Hepatocyte (in vitro differentiated cells): ENCODE measurements at regions not wholly inside any gene's neighbourhood (a gene's known extent, or its start where the extent isn't known, plus 50 kb on each side); places are given as distances from the start of the nearest gene placed in this dataset.

Source experiments
- DNase-seq: peaks from one replicate; pipeline ENCODE4 v3.0.0-alpha.2; 2016; ENCODE audit warnings: low spot score
- H2AFZ ChIP-seq: fragments of 200-600 bp; sonication (generic); 2 replicates; pipeline ENCODE4 v1.6.0; 2016; ENCODE audit warnings: antibody characterized with exemption, mild to moderate bottlenecking
- H3K27ac ChIP-seq: fragments of 200-600 bp; sonication (generic); 2 replicates; pipeline ENCODE4 v1.5.1; 2016; ENCODE audit warnings: mild to moderate bottlenecking
- H3K27me3 ChIP-seq: fragments of 200-600 bp; sonication (generic); 2 replicates; pipeline ENCODE4 v1.6.1; 2016
- H3K36me3 ChIP-seq: fragments of 200-600 bp; sonication (generic); replicated peaks from 2 replicates; pipeline ENCODE4 v1.5.1; 2016; ENCODE audit warnings: low read depth; ENCODE audit not compliant: insufficient read depth
- H3K4me1 ChIP-seq: fragments of 200-600 bp; sonication (generic); 2 replicates; pipeline ENCODE4 v1.5.1; 2016; ENCODE audit warnings: mild to moderate bottlenecking, moderate library complexity; ENCODE audit not compliant: insufficient read depth
- H3K4me2 ChIP-seq: fragments of 200-600 bp; sonication (generic); 2 replicates; pipeline ENCODE4 v1.6.0; 2016
- H3K4me3 ChIP-seq: fragments of 200-600 bp; sonication (generic); 2 replicates; pipeline ENCODE4 v1.5.1; 2016; ENCODE audit warnings: mild to moderate bottlenecking
- H3K79me2 ChIP-seq: fragments of 200-600 bp; sonication (generic); 2 replicates; pipeline ENCODE4 v1.6.0; 2017; ENCODE audit warnings: mild to moderate bottlenecking
- H3K9me2 ChIP-seq: fragments of 200-600 bp; sonication (generic); replicated peaks from 2 replicates; pipeline ENCODE4 v1.6.0; 2017; ENCODE audit warnings: mild to moderate bottlenecking; ENCODE audit not compliant: insufficient read depth
- H3K9me3 ChIP-seq: fragments of 200-600 bp; sonication (generic); 2 replicates; pipeline ENCODE4 v1.5.1; 2016; ENCODE audit warnings: low read depth, mild to moderate bottlenecking
- H4K20me1 ChIP-seq: fragments of 200-600 bp; sonication (generic); 2 replicates; pipeline ENCODE4 v1.6.0; 2016; ENCODE audit warnings: mild to moderate bottlenecking; ENCODE audit not compliant: insufficient read depth, poor library complexity, severe bottlenecking
- CTCF ChIP-seq: fragments of 200-600 bp; sonication (generic); IDR thresholded peaks from 2 replicates; pipeline ENCODE4 v1.5.1; 2016; ENCODE audit warnings: antibody characterized with exemption, mild to moderate bottlenecking; ENCODE audit not compliant: poor library complexity
- EZH2 ChIP-seq: fragments of 200-600 bp; sonication (generic); IDR thresholded peaks from 2 replicates; pipeline ENCODE4 v1.6.1; 2016; ENCODE audit warnings: antibody characterized with exemption, mild to moderate bottlenecking, borderline replicate concordance
- EZH2phosphoT487 ChIP-seq: fragments of 200-600 bp; sonication (generic); IDR thresholded peaks from one replicate; pipeline ENCODE4 v1.6.1; 2018; ENCODE audit warnings: antibody characterized with exemption, mild to moderate bottlenecking, low read depth, moderate library complexity; ENCODE audit not compliant: unreplicated experiment, severe bottlenecking
- WGBS: methylation state at CpG from one replicate; pipeline ENCODE4 v1.1.6; 2016; ENCODE audit warnings: low lambda C conversion rate; ENCODE audit errors: missing lambda C conversion rate; 5-methylcytosine and 5-hydroxymethylcytosine counted together

- H3K79me2 ChIP-seq: no peaks in the 10 kb centered on the region
- H3K27ac ChIP-seq: no peak overlapping the region
- no peak for DNase-seq
- no peak overlapping the region for H2AFZ ChIP-seq
- no peaks in the 10 kb centered on the region for H3K4me1 ChIP-seq
- H4K20me1 ChIP-seq: no peaks in the 10 kb centered on the region
- no peaks in the 10 kb centered on the region for H3K9me2 ChIP-seq
- no peaks in the 10 kb centered on the region for H3K36me3 ChIP-seq
- TF ChIP-seq EZH2phosphoT487 (no peak), CTCF (no peak), EZH2 (no peak)
- H3K9me3 ChIP-seq: no peaks in the 10 kb centered on the region
- H3K4me2 ChIP-seq: no peak overlapping the region
- 86% methylated on average over 1 of the region's 1 CpG for WGBS
- no peaks in the 10 kb centered on the region for H3K27me3 ChIP-seq
- no peak overlapping the region for H3K4me3 ChIP-seq
Measured at GRCh38 chr18:43442571-43442970, 165.3 kb upstream of the SYT4 start.

GRCh38 chr18:43465483-43465882, 188.2 kb upstream of the SYT4 start:
- Histone ChIP-seq H3K4me1 (no peaks in the 10 kb centered on the region), H3K79me2 (no peaks in the 10 kb centered on the region), H3K27me3 (no peaks in the 10 kb centered on the region), H3K27ac (no peak overlapping the region), H3K9me3 (no peaks in the 10 kb centered on the region), H3K9me2 (no peaks in the 10 kb centered on the region), H3K4me2 (no peak overlapping the region), H2AFZ (no peak overlapping the region), H4K20me1 (no peaks in the 10 kb centered on the region), H3K36me3 (no peaks in the 10 kb centered on the region), H3K4me3 (no peak overlapping the region)
- TF ChIP-seq CTCF: no peak
- no peak for TF ChIP-seq EZH2
- no peak for TF ChIP-seq EZH2phosphoT487
- no peak for DNase-seq

- Histone ChIP-seq H2AFZ (no peak overlapping the region), H3K36me3 (no peaks in the 10 kb centered on the region), H3K79me2 (no peaks in the 10 kb centered on the region), H3K27me3 (no peaks in the 10 kb centered on the region), H3K27ac (no peak overlapping the region), H3K9me3 (no peaks in the 10 kb centered on the region), H4K20me1 (no peaks in the 10 kb centered on the region), H3K4me2 (no peak overlapping the region), H3K4me3 (no peak overlapping the region), H3K4me1 (no peaks in the 10 kb centered on the region), H3K9me2 (no peaks in the 10 kb centered on the region)
- 84% methylated on average over 5 of the region's 5 CpGs for WGBS
- TF ChIP-seq EZH2 (no peak), EZH2phosphoT487 (no peak), CTCF (no peak)
- no peak for DNase-seq
Measured at GRCh38 chr18:43471873-43472272, 194.6 kb upstream of the SYT4 start.

GRCh38 chr18:43481069-43481468, 203.8 kb upstream of the SYT4 start:
- Histone ChIP-seq H4K20me1 (no peaks in the 10 kb centered on the region), H3K79me2 (no peaks in the 10 kb centered on the region), H3K9me2 (no peaks in the 10 kb centered on the region), H3K4me2 (no peak overlapping the region), H3K4me3 (no peak overlapping the region), H3K27me3 (no peaks in the 10 kb centered on the region), H3K9me3 (no peaks in the 10 kb centered on the region), H2AFZ (no peak overlapping the region), H3K27ac (no peak overlapping the region), H3K36me3 (no peaks in the 10 kb centered on the region), H3K4me1 (no peaks in the 10 kb centered on the region)
- TF ChIP-seq EZH2phosphoT487 (no peak), CTCF (no peak), EZH2 (no peak)
- DNase-seq: no peak
- 67% methylated on average over 3 of the region's 3 CpGs for WGBS
